NCI-H2227 (cell line): ENCODE measurements at regions not wholly inside any gene's neighbourhood (a gene's known extent, or its start where the extent isn't known, plus 50 kb on each side); places are given as distances from the start of the nearest gene placed in this dataset.
"Not testable (repeated sequence)": the region's sequence is repeated elsewhere in the genome, so short reads cannot be mapped to it uniquely, and the experiment has no call there.

Experiments used
- DNase-seq: peaks from one replicate; lab custom pipeline; 2025; ENCODE audit not compliant: unreplicated experiment; lab: John Stamatoyannopoulos, UW

GRCh38 chr3:55297706-55298105, 189.4 kb downstream of the WNT5A start:
- DNase-seq, result no peak

GRCh38 chr3:55297245-55297644, 189.9 kb downstream of the WNT5A start:
- no peak for DNase-seq

GRCh38 chr3:55296791-55297190, 190.3 kb downstream of the WNT5A start:
- no peak for DNase-seq

GRCh38 chr3:55296030-55296429, 191.1 kb downstream of the WNT5A start:
- DNase-seq, result no peak

GRCh38 chr3:55294557-55294956, 192.5 kb downstream of the WNT5A start:
- no peak for DNase-seq

GRCh38 chr3:55292360-55292759, 194.7 kb downstream of the WNT5A start:
- no peak for DNase-seq

GRCh38 chr3:55288657-55289056, 198.4 kb downstream of the WNT5A start:
- no peak for DNase-seq

- no peak for DNase-seq
Measured at GRCh38 chr3:55286693-55287092, 200.4 kb downstream of the WNT5A start.

GRCh38 chr3:55285156-55285555, 201.9 kb downstream of the WNT5A start:
- DNase-seq, result no peak

GRCh38 chr3:55283441-55283925, 203.6 kb downstream of the WNT5A start:
- no peak for DNase-seq

GRCh38 chr3:55282994-55283393, 204.1 kb downstream of the WNT5A start:
- no peak for DNase-seq

GRCh38 chr3:55272031-55272645, 215.0 kb downstream of the WNT5A start:
- no peak for DNase-seq

- no peak for DNase-seq
Measured at GRCh38 chr3:55271549-55271948, 215.6 kb downstream of the WNT5A start.

- DNase-seq, result no peak
Measured at GRCh38 chr3:55270976-55271375, 216.1 kb downstream of the WNT5A start.

GRCh38 chr3:55269636-55270035, 217.5 kb downstream of the WNT5A start:
- no peak for DNase-seq

- DNase-seq, result no peak
Measured at GRCh38 chr3:55269096-55269495, 218.0 kb downstream of the WNT5A start.

- no peak for DNase-seq
Measured at GRCh38 chr3:55267206-55267930, 219.7 kb downstream of the WNT5A start.

GRCh38 chr3:55264919-55265318, 222.2 kb downstream of the WNT5A start:
- DNase-seq, result no peak

- DNase-seq, result no peak
Measured at GRCh38 chr3:55252921-55253320, 234.2 kb downstream of the WNT5A start.

- not testable (repeated sequence) for DNase-seq
Measured at GRCh38 chr3:55249156-55249555, 237.9 kb downstream of the WNT5A start.

- no peak for DNase-seq
Measured at GRCh38 chr3:55247666-55248065, 239.4 kb downstream of the WNT5A start.

- DNase-seq, result no peak
Measured at GRCh38 chr3:55246033-55246432, 241.1 kb downstream of the WNT5A start.

- no peak for DNase-seq
Measured at GRCh38 chr3:55245351-55245750, 241.8 kb downstream of the WNT5A start.
